ENCODE measurements at regions not wholly inside any gene's neighbourhood (a gene's known extent, or its start where the extent isn't known, plus 50 kb on each side); places are given as distances from the start of the nearest gene placed in this dataset.

DNA sequence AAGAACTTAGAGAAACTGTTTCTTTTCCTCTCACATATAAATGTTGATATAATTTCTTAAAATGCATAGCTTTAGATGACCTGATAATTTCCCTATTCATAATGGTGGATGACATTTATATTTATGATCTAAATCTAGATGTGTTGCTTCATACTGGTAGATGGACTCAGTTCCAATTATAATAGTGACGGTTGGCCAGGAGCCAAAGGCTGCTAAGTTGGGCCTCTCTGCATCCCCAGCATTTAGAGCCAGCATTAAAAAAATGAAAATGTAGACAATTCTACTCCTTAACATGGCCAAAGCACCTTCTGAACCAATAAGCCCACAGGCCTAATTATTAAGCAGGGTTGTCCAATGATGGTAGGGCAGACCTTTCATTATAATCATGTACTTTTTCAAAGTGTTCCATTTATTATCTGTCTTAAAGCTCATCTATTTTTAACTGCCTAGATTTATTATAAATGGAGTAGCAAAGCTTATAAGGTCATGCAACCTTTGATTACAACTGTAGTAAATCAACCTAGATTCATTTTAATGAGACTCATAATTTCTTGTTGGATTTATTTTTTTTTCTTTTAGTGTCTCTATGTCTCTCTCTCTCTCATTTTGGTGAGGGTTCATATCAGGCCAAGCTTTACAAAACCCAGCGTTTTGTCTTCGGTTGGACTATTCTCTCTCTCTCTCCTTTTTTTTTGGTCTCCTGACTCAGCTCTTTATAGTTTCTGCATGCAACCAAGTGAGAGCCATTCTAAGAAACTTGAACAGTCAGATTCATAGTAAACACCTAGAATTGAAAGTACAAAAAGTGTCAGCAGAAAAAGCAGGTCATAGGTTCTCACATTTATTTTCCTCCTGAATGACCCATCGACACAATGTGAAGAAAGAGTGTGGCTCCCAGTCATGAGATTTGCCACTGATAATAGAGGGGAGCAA lies 2016.1 kb upstream of the PIK3C3 start:
- TF ChIP-seq, protein P1, sequence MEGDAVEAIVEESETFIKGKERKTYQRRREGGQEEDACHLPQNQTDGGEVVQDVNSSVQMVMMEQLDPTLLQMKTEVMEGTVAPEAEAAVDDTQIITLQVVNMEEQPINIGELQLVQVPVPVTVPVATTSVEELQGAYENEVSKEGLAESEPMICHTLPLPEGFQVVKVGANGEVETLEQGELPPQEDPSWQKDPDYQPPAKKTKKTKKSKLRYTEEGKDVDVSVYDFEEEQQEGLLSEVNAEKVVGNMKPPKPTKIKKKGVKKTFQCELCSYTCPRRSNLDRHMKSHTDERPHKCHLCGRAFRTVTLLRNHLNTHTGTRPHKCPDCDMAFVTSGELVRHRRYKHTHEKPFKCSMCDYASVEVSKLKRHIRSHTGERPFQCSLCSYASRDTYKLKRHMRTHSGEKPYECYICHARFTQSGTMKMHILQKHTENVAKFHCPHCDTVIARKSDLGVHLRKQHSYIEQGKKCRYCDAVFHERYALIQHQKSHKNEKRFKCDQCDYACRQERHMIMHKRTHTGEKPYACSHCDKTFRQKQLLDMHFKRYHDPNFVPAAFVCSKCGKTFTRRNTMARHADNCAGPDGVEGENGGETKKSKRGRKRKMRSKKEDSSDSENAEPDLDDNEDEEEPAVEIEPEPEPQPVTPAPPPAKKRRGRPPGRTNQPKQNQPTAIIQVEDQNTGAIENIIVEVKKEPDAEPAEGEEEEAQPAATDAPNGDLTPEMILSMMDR (conservative IDR thresholded peaks at IDR 0.05; ENCODE audit: low read length), result no peak
- TF ChIP-seq EZH2phosphoT487 (IDR thresholded peaks at IDR 0.05; ENCODE audit: borderline replicate concordance, low read depth, low read length), result no peak
